K562 (cell line): ENCODE measurements at regions not wholly inside any gene's neighbourhood (a gene's known extent, or its start where the extent isn't known, plus 50 kb on each side); places are given as distances from the start of the nearest gene placed in this dataset.
A peak's percentile ranks its signal among the peaks of the same experiment; 100 is the strongest.

Experiments
- ATAC-seq: fragments of 200-7000 bp; cut with Tn5 transposase; 3 replicates; pipeline ENCODE4 v1.9.1; 2020; ENCODE audit warnings: moderate library complexity
- BruUV-seq: library from RNA; stranded (reverse); fragments of 400-500 nt; replicated peaks from 2 replicates; lab custom pipeline; 2021; lab: Mats Ljungman, UMichigan
- CTCF ChIA-PET: fragments of 300-600 bp; formaldehyde crosslinking; extraction: SDS; loops from one replicate; lab custom pipeline; 2021; ENCODE audit warnings: low intra/inter-chr PET ratio; lab: Yijun Ruan, JAX
- POLR2A ChIA-PET: fragments of 300-600, 350-650 bp; sonication (Branson Sonifier 250); formaldehyde crosslinking; extraction: SDS; loops from one replicate; lab custom pipeline; 2021; ENCODE audit warnings: antibody characterized with exemption, inconsistent platforms; lab: Yijun Ruan, JAX
- DNase-seq, 4 experiments: peaks; one replicate each; pipeline versions ENCODE4 v3.0.0 to v3.0.0-alpha.2; 2011 to 2018; ENCODE audit warnings: low spot score in 3 of 4, mixed read lengths in 3 of 4; ENCODE audit errors: extremely low read depth in 1 of 4
- FAIRE-seq: peaks from 2 replicates; lab custom pipeline; 2011; peaks lifted over from hg19 to GRCh38; lab: Jason Lieb, UNC
- H2AFZ ChIP-seq: 2 replicates; pipeline ENCODE4 v1.6.0; 2011; ENCODE audit warnings: low read depth, low read length, control low read depth, inconsistent platforms
- H3K27ac ChIP-seq: fragments of 200-600 bp; 3 replicates; pipeline ENCODE4 v1.8.0; 2011; ENCODE audit warnings: low read depth, mild to moderate bottlenecking, control low read depth, inconsistent platforms, low read length, moderate library complexity, mixed read lengths; ENCODE audit errors: extremely low read depth
- H3K27me3 ChIP-seq, 2 experiments: fragments of 300-600 bp in 1 of 2; 2 replicates in 1 of 2; 3 replicates in 1 of 2; pipeline versions ENCODE4 v1.6.0 to v1.8.0; 2011; ENCODE audit warnings: inconsistent platforms in 2 of 2, low read length in 2 of 2, mild to moderate bottlenecking in 1 of 2, mixed read lengths in 1 of 2, moderate library complexity in 1 of 2; ENCODE audit not compliant: control insufficient read depth in 2 of 2, insufficient read depth in 2 of 2
- H3K36me3 ChIP-seq: fragments of 300-600 bp; 3 replicates; pipeline ENCODE4 v1.8.0; 2011; ENCODE audit warnings: mild to moderate bottlenecking, low read length, inconsistent platforms; ENCODE audit not compliant: control insufficient read depth, insufficient read depth
- H3K4me1 ChIP-seq, 2 experiments: fragments of 200-600 bp in 1 of 2; replicated peaks in 1 of 2; 2 replicates in 1 of 2; 3 replicates in 1 of 2; pipeline versions ENCODE4 v1.5.1 to v1.8.0; 2011; ENCODE audit warnings: inconsistent platforms in 2 of 2, low read length in 2 of 2, mild to moderate bottlenecking in 1 of 2, mixed read lengths in 1 of 2, moderate library complexity in 1 of 2; ENCODE audit not compliant: control insufficient read depth in 2 of 2, insufficient read depth in 2 of 2
- H3K4me2 ChIP-seq: 2 replicates; pipeline ENCODE4 v1.6.1; 2011; ENCODE audit warnings: low read length, control low read depth, inconsistent platforms, mixed read lengths; ENCODE audit not compliant: insufficient read depth
- H3K4me3 ChIP-seq: fragments of 200-600 bp; sonication (generic), shearing (Covaris generic); 2 replicates; pipeline ENCODE4 v1.5.1; 2016; ENCODE audit warnings: control low read depth, inconsistent platforms
- H3K79me2 ChIP-seq: fragments of 200-600 bp; 3 replicates; pipeline ENCODE4 v1.8.0; 2011; ENCODE audit warnings: low read length, inconsistent platforms; ENCODE audit not compliant: control insufficient read depth, insufficient read depth
- H3K9ac ChIP-seq, 2 experiments: 2 replicates each; pipeline versions ENCODE4 v1.6.0 to v1.6.1; 2011; ENCODE audit warnings: low read depth in 2 of 2, low read length in 2 of 2, control low read depth in 1 of 2, inconsistent platforms in 1 of 2, mild to moderate bottlenecking in 1 of 2, mixed read lengths in 1 of 2; ENCODE audit not compliant: insufficient read depth in 1 of 2
- H3K9me1 ChIP-seq: one replicate; pipeline ENCODE4 v1.6.0; 2011; ENCODE audit warnings: inconsistent platforms, mild to moderate bottlenecking, low read length, moderate library complexity; ENCODE audit not compliant: control insufficient read depth, insufficient read depth
- H3K9me3 ChIP-seq: replicated peaks from 2 replicates; pipeline ENCODE4 v1.5.1; 2011; ENCODE audit warnings: low read depth, low read length, inconsistent platforms; ENCODE audit not compliant: control insufficient read depth, insufficient read depth
- H4K20me1 ChIP-seq: replicated peaks from 2 replicates; pipeline ENCODE4 v1.6.1; 2011; ENCODE audit warnings: low read length, inconsistent platforms, mixed read lengths; ENCODE audit not compliant: control insufficient read depth, insufficient read depth
- ATF3 ChIP-seq, 2 experiments: fragments of 450-650 bp in 1 of 2; sonication (generic) in 1 of 2; formaldehyde crosslinking in 1 of 2; IDR thresholded peaks in 1 of 2; conservative IDR thresholded peaks in 1 of 2; 2 replicates each; pipeline versions ENCODE4 v1.6.1 to v1.8.1; 2016 to 2023; ENCODE audit warnings: mild to moderate bottlenecking in 2 of 2, moderate library complexity in 2 of 2, inconsistent platforms in 1 of 2, missing genetic modification reagents in 1 of 2
- ATF6 ChIP-seq: sonication (generic); formaldehyde crosslinking; IDR thresholded peaks from 2 replicates; pipeline ENCODE4 v1.4.0; 2020; ENCODE audit warnings: mild to moderate bottlenecking, missing genetic modification reagents
- ELF1 ChIP-seq: fragments of 200-800 bp; sonication (Bioruptor generic); IDR thresholded peaks from 2 replicates; pipeline ENCODE4 v1.6.1; 2016; ENCODE audit warnings: missing genetic modification characterization, missing compliant biosample characterization
- HDAC6 ChIP-seq: IDR thresholded peaks from 2 replicates; pipeline ENCODE4 v1.6.1; 2012; ENCODE audit warnings: low read depth, mild to moderate bottlenecking, control low read depth, inconsistent platforms, low read length, moderate library complexity
- SIX5 ChIP-seq, 2 experiments: IDR thresholded peaks; 2 replicates each; pipeline ENCODE4 v1.6.1; 2011; ENCODE audit warnings: low read length in 2 of 2, borderline replicate concordance in 1 of 2, low read depth in 1 of 2, mild to moderate bottlenecking in 1 of 2, moderate library complexity in 1 of 2; ENCODE audit not compliant: insufficient read depth in 1 of 2
- SUPT5H ChIP-seq: fragments of 450-650 bp; IDR thresholded peaks from 2 replicates; pipeline ENCODE4 v1.6.1; 2016
- VEZF1 ChIP-seq: fragments of 200-800 bp; sonication (Bioruptor generic); IDR thresholded peaks from 2 replicates; pipeline ENCODE4 v1.6.1; 2017; ENCODE audit warnings: missing genetic modification characterization, missing compliant biosample characterization
- ZNF830 ChIP-seq: fragments of 250-450 bp; sonication (Bioruptor Pico); IDR thresholded peaks from 2 replicates; pipeline ENCODE4 v1.5.0; 2021; ENCODE audit warnings: mild to moderate bottlenecking
- WGBS: fragments of 100-300 bp; shearing (Covaris generic); methylation state at CpG from one replicate; pipeline ENCODE4 v1.1.6; 2016; ENCODE audit warnings: low coverage, mixed read lengths; ENCODE audit not compliant: insufficient coverage; ENCODE audit errors: missing lambda C conversion rate; 5-methylcytosine and 5-hydroxymethylcytosine counted together
- in situ Hi-C: fragments of 300-500 bp; cut with MboI; formaldehyde crosslinking; loops from 4 replicates; pipeline ENCODE4 v1.15.0; 2018; ENCODE audit warnings: inconsistent platforms, mixed read lengths
- intact Hi-C: fragments of 100-400 bp; cut with micrococcal nuclease; formaldehyde crosslinking; loops from 2 replicates; pipeline ENCODE4 v1.14.2; 2022

- no peak for TF ChIP-seq ZNF830 (CRISPR knock-in tag)
- no peak for TF ChIP-seq HDAC6
- TF ChIP-seq VEZF1 (CRISPR knock-in tag) = no peak
- no peak for TF ChIP-seq ATF3 (IDR thresholded peaks at IDR 0.05)
- TF ChIP-seq ATF3 (CRISPR knock-in tag; conservative IDR thresholded peaks at IDR 0.05) = no peak
Measured at GRCh38 chr5:152247850-152248385, 157.2 kb downstream of the NMUR2 start (continued).

GRCh38 chr5:152246401-152246800, 158.7 kb downstream of the NMUR2 start:
- Histone ChIP-seq H3K4me3 (no peak overlapping the region), H3K27ac (no peak overlapping the region), H2AFZ (no peak overlapping the region), H3K27me3 (no peaks in the 10 kb centered on the region), H3K4me2 (no peak overlapping the region), H3K9me3 (no peaks in the 10 kb centered on the region), H3K79me2 (no peaks in the 10 kb centered on the region), H3K4me1 (no peaks in the 10 kb centered on the region), H4K20me1 (no peaks in the 10 kb centered on the region), H3K9me1 (no peaks in the 10 kb centered on the region), H3K9ac (no peak overlapping the region), H3K36me3 (no peaks in the 10 kb centered on the region)
- no peak for FAIRE-seq
- intact Hi-C loops = no loop called here
- ChIA-PET CTCF (no interaction called here), POLR2A (no interaction called here)
- DNase-seq = peak in 2 of 4 experiments; percentile 12 to 20
- no peak for ATAC-seq
- in situ Hi-C loops = no loop called here
- WGBS = 0% methylated on average over 5 of the region's 5 CpGs
- no TSS peak for BruUV-seq
- no peak for TF ChIP-seq ATF6 (CRISPR knock-in tag)
- TF ChIP-seq ELF1 = no peak
- TF ChIP-seq SUPT5H = no peak
- no peak for TF ChIP-seq SIX5 (IDR thresholded peaks at IDR 0.05; ENCODE audit: borderline replicate concordance in 1 of 2, insufficient read depth in 1 of 2, low read depth in 1 of 2, low read length in 2 of 2)
